Sigmoid colon (tissue), 4 donors: ENCODE measurements at regions not wholly inside any gene's neighbourhood (a gene's known extent, or its start where the extent isn't known, plus 50 kb on each side); places are given as distances from the start of the nearest gene placed in this dataset.

Experiments
- CTCF ChIP-seq, 4 experiments: fragments of 450-650 bp in 3 of 4; fragments of 200-600 bp in 1 of 4; IDR thresholded peaks; one replicate each; pipeline ENCODE4 v1.5.1; 2016 to 2019; ENCODE audit warnings: antibody characterized with exemption in 4 of 4, mild to moderate bottlenecking in 3 of 4, moderate library complexity in 2 of 4
- POLR2A ChIP-seq, 2 donors: fragments of 450-650 bp; IDR thresholded peaks; one replicate each; pipeline ENCODE4 v1.6.1; 2016; ENCODE audit warnings: antibody characterized with exemption in 2 of 2, mild to moderate bottlenecking in 2 of 2, moderate library complexity in 2 of 2
- POLR2AphosphoS5 ChIP-seq, 4 donors: sonication (generic); formaldehyde crosslinking; IDR thresholded peaks; one replicate each; pipeline ENCODE4 v1.6.1; 2017; ENCODE audit warnings: antibody characterized with exemption in 4 of 4

GRCh38 chr3:76570436-76571057, 469.4 kb upstream of the ROBO2 start:
- TF ChIP-seq CTCF (IDR thresholded peaks at IDR 0.05) = peak in 1 of 4 experiments; percentile 44
- no peak for TF ChIP-seq POLR2AphosphoS5 (IDR thresholded peaks at IDR 0.05)
- no peak for TF ChIP-seq POLR2A (IDR thresholded peaks at IDR 0.05)
